ENCODE measurements at regions not wholly inside any gene's neighbourhood (a gene's known extent, or its start where the extent isn't known, plus 50 kb on each side); places are given as distances from the start of the nearest gene placed in this dataset.
"Not testable (repeated sequence)": the region's sequence is repeated elsewhere in the genome, so short reads cannot be mapped to it uniquely, and the experiment has no call there.

DNA sequence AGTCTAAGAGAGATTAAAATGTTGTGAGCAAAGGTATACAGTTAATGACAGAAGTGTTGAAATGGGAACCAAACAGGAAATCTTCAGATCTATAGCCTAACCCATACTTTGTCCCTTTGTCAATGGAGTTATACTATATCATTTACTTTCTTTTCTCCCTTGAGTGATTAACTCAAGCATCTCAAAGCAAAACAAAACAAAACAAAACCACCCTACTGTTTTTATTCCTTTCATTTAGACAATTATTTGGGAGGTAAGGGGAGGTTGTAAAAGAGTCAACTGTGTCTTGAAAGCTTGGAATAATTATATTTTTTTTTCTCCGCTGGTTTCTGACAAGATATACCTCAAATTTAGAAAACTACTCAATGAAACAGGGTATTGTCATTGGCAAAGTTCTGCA, 139.8 kb upstream of the HMGN3 start:
- in situ Hi-C loops (cut with HindIII; ENCODE audit: low sequenced_read_pairs): no loop called here
- no peak for TF ChIP-seq CTCF (IDR thresholded peaks at IDR 0.05; ENCODE audit: low read depth, low read length)
- H3K4me3 ChIP-seq (ENCODE audit: low read depth, low read length): no peak overlapping the region
- DNase-seq (ENCODE audit: low read depth, low spot score): no peak

GRCh38 chr6:79373880-79374279, 139.4 kb upstream of the HMGN3 start:
- TF ChIP-seq CTCF (IDR thresholded peaks at IDR 0.05; ENCODE audit: low read depth, low read length): no peak
- H3K4me3 ChIP-seq (ENCODE audit: low read depth, low read length): no peak overlapping the region
- in situ Hi-C loops (cut with HindIII; ENCODE audit: low sequenced_read_pairs): no loop called here
- no peak for DNase-seq (ENCODE audit: low read depth, low spot score)

DNA sequence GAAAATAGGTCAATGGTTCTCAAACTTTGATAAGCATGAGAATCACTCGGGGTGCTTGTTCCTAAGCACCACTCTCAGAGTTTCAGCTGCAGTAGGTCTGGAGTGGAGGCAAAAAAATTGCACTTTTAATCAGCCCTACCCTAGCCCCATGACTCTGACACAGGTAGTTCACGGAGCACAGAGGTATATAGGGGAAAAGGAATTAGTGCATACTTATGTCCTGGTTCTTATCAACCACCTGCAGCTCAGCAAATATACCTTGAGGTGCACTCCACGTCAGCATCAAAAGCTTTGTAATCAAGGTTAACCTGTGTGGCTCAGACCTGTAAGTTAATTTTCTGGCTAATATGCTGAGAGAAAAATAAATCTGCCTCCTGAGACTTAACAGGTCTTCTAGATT, 138.8 kb upstream of the HMGN3 start:
- no peak for DNase-seq (ENCODE audit: low read depth, low spot score)
- no peak for TF ChIP-seq CTCF (IDR thresholded peaks at IDR 0.05; ENCODE audit: low read depth, low read length)
- in situ Hi-C loops (cut with HindIII; ENCODE audit: low sequenced_read_pairs): no loop called here
- no peak overlapping the region for H3K4me3 ChIP-seq (ENCODE audit: low read depth, low read length)

DNA sequence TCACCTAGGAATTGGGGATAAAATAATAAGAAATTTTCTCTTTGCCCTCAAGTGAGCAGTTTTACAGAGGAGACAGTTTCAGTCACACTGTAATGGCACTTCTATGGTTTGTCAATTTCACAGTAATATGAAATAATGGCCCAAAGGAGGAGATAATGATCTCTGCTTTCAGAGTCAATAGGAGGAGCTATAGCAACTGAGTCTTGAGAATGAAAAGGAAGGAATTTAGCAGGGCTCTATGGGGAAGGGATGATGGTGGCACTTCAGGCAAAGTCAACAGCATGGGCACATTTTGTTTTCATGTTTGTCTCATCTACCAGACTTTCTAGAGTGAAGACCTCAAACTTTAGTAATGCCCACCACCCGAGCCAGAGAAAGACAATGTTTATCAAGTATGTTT, 138.3 kb upstream of the HMGN3 start:
- no peak overlapping the region for H3K4me3 ChIP-seq (ENCODE audit: low read depth, low read length)
- no peak for DNase-seq (ENCODE audit: low read depth, low spot score)
- TF ChIP-seq CTCF (IDR thresholded peaks at IDR 0.05; ENCODE audit: low read depth, low read length): no peak
- in situ Hi-C loops (cut with HindIII; ENCODE audit: low sequenced_read_pairs): no loop called here

DNA sequence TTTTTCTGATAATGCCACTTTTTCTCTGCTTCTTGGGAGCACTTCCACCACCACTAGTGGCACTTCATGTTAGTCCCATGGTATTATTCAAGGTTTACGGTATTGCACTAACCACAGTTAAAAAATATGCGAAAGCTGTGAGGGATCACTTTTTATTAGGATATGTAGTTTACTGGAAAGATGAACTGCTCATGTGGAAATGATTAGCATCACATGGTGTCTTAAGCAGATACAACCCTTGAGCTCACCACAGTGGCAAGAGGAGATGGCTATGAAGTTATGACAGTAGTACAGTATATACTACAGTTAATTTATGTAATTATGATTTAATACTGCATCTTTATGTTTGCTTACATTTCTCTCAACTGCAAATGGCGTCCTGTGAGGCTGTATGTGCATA, 134.5 kb upstream of the HMGN3 start:
- H3K4me3 ChIP-seq (ENCODE audit: low read depth, low read length): no peak overlapping the region
- DNase-seq (ENCODE audit: low read depth, low spot score): no peak
- TF ChIP-seq CTCF (IDR thresholded peaks at IDR 0.05; ENCODE audit: low read depth, low read length): no peak
- in situ Hi-C loops (cut with HindIII; ENCODE audit: low sequenced_read_pairs): no loop called here

DNA sequence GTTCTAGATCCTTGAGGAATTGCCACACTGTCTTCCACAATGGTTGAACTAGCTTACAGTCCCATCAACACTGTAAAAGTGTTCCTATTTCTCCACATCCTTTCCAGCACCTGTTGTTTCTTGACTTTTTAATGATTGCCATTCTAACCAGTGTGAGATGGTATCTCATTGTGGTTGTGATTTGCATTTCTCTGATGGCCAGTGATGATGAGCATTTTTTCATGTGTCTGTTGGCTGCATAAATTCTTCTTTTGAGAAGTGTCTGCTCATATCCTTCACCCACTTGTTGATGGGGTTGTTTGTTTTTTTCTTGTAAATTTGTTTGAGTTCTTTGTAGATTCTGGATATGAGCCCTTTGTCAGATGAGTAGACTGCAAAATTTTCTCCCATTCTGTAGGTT, 129.0 kb upstream of the HMGN3 start:
- H3K4me3 ChIP-seq (ENCODE audit: low read depth, low read length); DNase-seq (ENCODE audit: low read depth, low spot score); in situ Hi-C loops (cut with HindIII; ENCODE audit: low sequenced_read_pairs): not testable (repeated sequence)

GRCh38 chr6:79361074-79361473, 126.6 kb upstream of the HMGN3 start:
- H3K4me3 ChIP-seq (ENCODE audit: low read depth, low read length); in situ Hi-C loops (cut with HindIII; ENCODE audit: low sequenced_read_pairs); DNase-seq (ENCODE audit: low read depth, low spot score): not testable (repeated sequence)

GRCh38 chr6:79353226-79353625, 118.7 kb upstream of the HMGN3 start:
- no peak overlapping the region for H3K4me3 ChIP-seq (ENCODE audit: low read depth, low read length)
- in situ Hi-C loops (cut with HindIII; ENCODE audit: low sequenced_read_pairs): no loop called here
- DNase-seq (ENCODE audit: low read depth, low spot score): no peak
- TF ChIP-seq CTCF (IDR thresholded peaks at IDR 0.05; ENCODE audit: low read depth, low read length): no peak

All from astrocyte of the spinal cord (primary cell).